Mesenchymal stem cell (in vitro differentiated cells and primary cell): ENCODE measurements at regions not wholly inside any gene's neighbourhood (a gene's known extent, or its start where the extent isn't known, plus 50 kb on each side); places are given as distances from the start of the nearest gene placed in this dataset.

Experiments
- DNase-seq: peaks from one replicate; pipeline ENCODE4 v3.0.0-alpha.2; 2013
- H2AFZ ChIP-seq: one replicate; pipeline ENCODE4 v1.6.1; 2013; ENCODE audit warnings: low read depth, mild to moderate bottlenecking, control low read depth, inconsistent platforms, low read length, moderate library complexity
- H2AK5ac ChIP-seq: 2 replicates; pipeline ENCODE4 v1.6.1; 2013; ENCODE audit warnings: low read length, moderate library complexity, mild to moderate bottlenecking, inconsistent platforms; ENCODE audit not compliant: severe bottlenecking
- H2BK120ac ChIP-seq: one replicate; pipeline ENCODE4 v1.6.1; 2013; ENCODE audit warnings: low read depth, mild to moderate bottlenecking, inconsistent platforms, low read length, moderate library complexity
- H2BK12ac ChIP-seq, 2 experiments: one replicate each; pipeline ENCODE4 v1.6.1; 2013; ENCODE audit warnings: inconsistent platforms in 2 of 2, low read length in 2 of 2, mild to moderate bottlenecking in 2 of 2, moderate library complexity in 2 of 2, control low read depth in 1 of 2
- H2BK15ac ChIP-seq: one replicate; pipeline ENCODE4 v1.6.1; 2013; ENCODE audit warnings: mild to moderate bottlenecking, low read depth, inconsistent platforms; ENCODE audit not compliant: poor library complexity, severe bottlenecking
- H2BK5ac ChIP-seq: 2 replicates; pipeline ENCODE4 v1.6.1; 2013; ENCODE audit warnings: low read depth, mild to moderate bottlenecking, low read length, control low read depth, inconsistent platforms; ENCODE audit not compliant: poor library complexity, severe bottlenecking
- H3K14ac ChIP-seq, 2 experiments: one replicate each; pipeline ENCODE4 v1.6.1; 2013; ENCODE audit warnings: inconsistent platforms in 2 of 2, low read length in 2 of 2, control low read depth in 1 of 2, mild to moderate bottlenecking in 1 of 2, moderate library complexity in 1 of 2
- H3K18ac ChIP-seq, 2 experiments: one replicate each; pipeline ENCODE4 v1.6.1; 2013; ENCODE audit warnings: inconsistent platforms in 2 of 2, low read length in 2 of 2, control low read depth in 1 of 2, low read depth in 1 of 2, mild to moderate bottlenecking in 1 of 2
- H3K23ac ChIP-seq, 2 experiments: one replicate each; pipeline ENCODE4 v1.6.1; 2013; ENCODE audit warnings: inconsistent platforms in 2 of 2, low read length in 2 of 2, mild to moderate bottlenecking in 2 of 2, moderate library complexity in 2 of 2, control low read depth in 1 of 2
- H3K27ac ChIP-seq: 2 replicates; pipeline ENCODE4 v1.5.1; 2013; ENCODE audit warnings: mild to moderate bottlenecking, moderate library complexity, low read length, control low read depth, inconsistent platforms; ENCODE audit not compliant: poor library complexity, severe bottlenecking
- H3K27me3 ChIP-seq, 2 experiments: 2 replicates each; pipeline versions ENCODE4 v1.6.1 to v1.7.0; 2013; ENCODE audit warnings: low read length in 2 of 2, mild to moderate bottlenecking in 2 of 2, moderate library complexity in 2 of 2, control low read depth in 1 of 2, inconsistent platforms in 1 of 2; ENCODE audit not compliant: control insufficient read depth in 1 of 2, insufficient read depth in 1 of 2
- H3K36me3 ChIP-seq, 2 experiments: 2 replicates each; pipeline versions ENCODE4 v1.6.1 to v1.7.0; 2013; ENCODE audit warnings: low read length in 2 of 2, control low read depth in 1 of 2, inconsistent platforms in 1 of 2, low read depth in 1 of 2, mild to moderate bottlenecking in 1 of 2; ENCODE audit not compliant: insufficient read depth in 2 of 2, control insufficient read depth in 1 of 2
- H3K4ac ChIP-seq, 2 experiments: one replicate each; pipeline ENCODE4 v1.6.1; 2013; ENCODE audit warnings: inconsistent platforms in 2 of 2, low read length in 2 of 2, mild to moderate bottlenecking in 2 of 2, moderate library complexity in 2 of 2, control low read depth in 1 of 2, low read depth in 1 of 2
- H3K4me1 ChIP-seq: 2 replicates; pipeline ENCODE4 v1.6.1; 2013; ENCODE audit warnings: low read depth, low read length, control low read depth; ENCODE audit not compliant: control insufficient read depth, insufficient read depth
- H3K4me2 ChIP-seq: 2 replicates; pipeline ENCODE4 v1.6.1; 2013; ENCODE audit warnings: low read length, mild to moderate bottlenecking, inconsistent platforms; ENCODE audit not compliant: poor library complexity, severe bottlenecking
- H3K4me3 ChIP-seq, 2 experiments: 2 replicates each; pipeline versions ENCODE4 v1.5.1 to v1.7.0; 2013; ENCODE audit warnings: low read length in 2 of 2, mild to moderate bottlenecking in 2 of 2, control low read depth in 1 of 2, low read depth in 1 of 2; ENCODE audit not compliant: insufficient read depth in 1 of 2
- H3K79me1 ChIP-seq: replicated peaks from 2 replicates; pipeline ENCODE4 v1.6.1; 2013; ENCODE audit warnings: mild to moderate bottlenecking, control low read depth, low read length, inconsistent platforms; ENCODE audit not compliant: poor library complexity, severe bottlenecking
- H3K9ac ChIP-seq: 2 replicates; pipeline ENCODE4 v1.7.0; 2013; ENCODE audit warnings: mild to moderate bottlenecking, low read length, moderate library complexity
- H3K9me3 ChIP-seq: 2 replicates; pipeline ENCODE4 v1.7.0; 2013; ENCODE audit warnings: mild to moderate bottlenecking, low read length; ENCODE audit not compliant: control insufficient read depth
- H4K8ac ChIP-seq: one replicate; pipeline ENCODE4 v1.6.1; 2013; ENCODE audit warnings: inconsistent platforms, mild to moderate bottlenecking, low read length, moderate library complexity
- H4K91ac ChIP-seq: one replicate; pipeline ENCODE4 v1.6.1; 2013; ENCODE audit warnings: mild to moderate bottlenecking, low read length, inconsistent platforms
- WGBS: methylation state at CpG from one replicate; pipeline ENCODE4 v1.1.7; 2013; ENCODE audit warnings: mixed read lengths; 5-methylcytosine and 5-hydroxymethylcytosine counted together

GRCh38 chr10:8520382-8520781 lies 465.9 kb downstream of the GATA3 start:
- Histone ChIP-seq H3K27me3 (no peaks in the 10 kb centered on the region), H3K27ac (no peak overlapping the region), H3K4me2 (no peak overlapping the region), H3K18ac (no peak overlapping the region), H2BK120ac (no peak overlapping the region), H3K4ac (no peak overlapping the region), H3K4me1 (no peaks in the 10 kb centered on the region), H3K14ac (no peak overlapping the region), H2BK5ac (no peak overlapping the region), H3K4me3 (no peak overlapping the region), H4K8ac (no peak overlapping the region), H2BK12ac (no peak overlapping the region), H3K79me1 (no peaks in the 10 kb centered on the region), H3K36me3 (no peaks in the 10 kb centered on the region), H3K23ac (no peak overlapping the region), H2AK5ac (no peak overlapping the region), H2BK15ac (no peak overlapping the region), H3K9me3 (no peaks in the 10 kb centered on the region), H3K9ac (no peak overlapping the region), H4K91ac (no peak overlapping the region), H2AFZ (no peak overlapping the region)
- 83% methylated on average over 1 of the region's 2 CpGs for WGBS
- no peak for DNase-seq

DNA sequence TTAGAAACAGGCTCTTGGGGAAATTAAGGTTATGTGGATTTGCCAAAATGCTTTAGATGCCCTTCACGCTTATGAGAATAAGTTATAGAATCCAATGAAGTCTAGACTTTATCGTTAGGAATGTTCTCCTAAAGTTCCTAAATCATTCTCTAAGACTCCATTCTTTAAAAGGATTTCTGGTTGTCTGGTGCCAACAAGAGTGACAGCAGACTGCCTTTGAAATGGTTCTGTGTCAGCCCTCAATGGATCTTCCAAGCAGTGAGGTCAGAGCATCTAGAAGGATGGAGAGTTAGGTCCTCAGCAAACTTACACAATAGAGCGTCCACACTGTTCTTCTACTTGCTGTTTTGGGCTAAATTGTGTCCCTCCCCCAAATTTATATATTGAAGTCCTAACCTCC lies 473.3 kb downstream of the GATA3 start:
- Histone ChIP-seq H3K79me1 (no peaks in the 10 kb centered on the region), H3K23ac (no peak overlapping the region), H3K27me3 (no peaks in the 10 kb centered on the region), H3K9me3 (no peaks in the 10 kb centered on the region), H3K14ac (no peak overlapping the region), H3K4me1 (no peaks in the 10 kb centered on the region), H3K36me3 (no peaks in the 10 kb centered on the region), H3K18ac (no peak overlapping the region), H4K91ac (no peak overlapping the region), H3K4me3 (no peak overlapping the region), H3K4ac (no peak overlapping the region), H3K4me2 (no peak overlapping the region), H2BK120ac (no peak overlapping the region), H2BK5ac (no peak overlapping the region), H2BK12ac (no peak overlapping the region), H3K27ac (no peak overlapping the region), H4K8ac (no peak overlapping the region), H2AK5ac (no peak overlapping the region), H3K9ac (no peak overlapping the region), H2AFZ (no peak overlapping the region), H2BK15ac (no peak overlapping the region)
- DNase-seq, result no peak
- WGBS, result no CpG with 5 or more reads among the region's 3 CpGs

GRCh38 chr10:8531116-8531515 lies 476.6 kb downstream of the GATA3 start:
- no peak overlapping the region for H2AFZ ChIP-seq
- H3K4me3 ChIP-seq, result no peak overlapping the region
- H3K4ac ChIP-seq, result no peak overlapping the region
- H4K91ac ChIP-seq, result no peak overlapping the region
- no peaks in the 10 kb centered on the region for H3K36me3 ChIP-seq
- DNase-seq, result no peak
- H3K14ac ChIP-seq, result no peak overlapping the region
- H3K4me1 ChIP-seq, result no peaks in the 10 kb centered on the region
- H3K27ac ChIP-seq, result no peak overlapping the region
- H3K4me2 ChIP-seq, result no peak overlapping the region
- WGBS, result 79% methylated on average over 4 of the region's 8 CpGs
- no peaks in the 10 kb centered on the region for H3K79me1 ChIP-seq
- no peak overlapping the region for H2BK120ac ChIP-seq
- no peak overlapping the region for H3K23ac ChIP-seq
- H4K8ac ChIP-seq, result no peak overlapping the region
- H3K9ac ChIP-seq, result no peak overlapping the region
- no peak overlapping the region for H3K18ac ChIP-seq
- no peak overlapping the region for H2AK5ac ChIP-seq
- no peak overlapping the region for H2BK15ac ChIP-seq
- no peak overlapping the region for H2BK12ac ChIP-seq
- no peaks in the 10 kb centered on the region for H3K27me3 ChIP-seq
- H3K9me3 ChIP-seq, result no peaks in the 10 kb centered on the region
- no peak overlapping the region for H2BK5ac ChIP-seq

DNA sequence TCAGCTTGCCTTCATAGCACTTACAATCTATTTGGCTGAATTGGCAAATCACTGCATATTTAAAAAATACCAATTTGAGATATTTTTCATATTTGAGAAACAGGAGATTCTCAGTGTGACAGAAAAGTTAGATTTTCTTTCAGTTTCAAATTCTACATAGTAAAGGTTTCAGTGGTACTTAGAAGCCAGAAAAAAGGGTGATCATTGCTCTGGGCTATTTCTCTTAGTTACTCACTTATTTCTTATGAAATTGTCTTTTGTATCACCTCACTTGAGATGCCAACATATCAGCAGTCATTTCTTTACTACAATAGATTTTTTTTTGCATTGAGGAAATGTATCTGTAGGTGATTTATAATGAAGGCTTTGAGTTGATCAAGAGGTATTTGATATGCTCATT lies 478.2 kb downstream of the GATA3 start:
- Histone ChIP-seq H3K9ac (no peak overlapping the region), H2BK15ac (no peak overlapping the region), H2BK120ac (no peak overlapping the region), H3K27ac (no peak overlapping the region), H3K4ac (no peak overlapping the region), H4K91ac (no peak overlapping the region), H3K27me3 (no peaks in the 10 kb centered on the region), H3K14ac (no peak overlapping the region), H2BK5ac (no peak overlapping the region), H3K9me3 (no peaks in the 10 kb centered on the region), H3K4me1 (no peaks in the 10 kb centered on the region), H3K18ac (no peak overlapping the region), H2AK5ac (no peak overlapping the region), H3K4me3 (no peak overlapping the region), H3K36me3 (no peaks in the 10 kb centered on the region), H3K4me2 (no peak overlapping the region), H2BK12ac (no peak overlapping the region), H3K23ac (no peak overlapping the region), H4K8ac (no peak overlapping the region), H2AFZ (no peak overlapping the region), H3K79me1 (no peaks in the 10 kb centered on the region)
- no peak for DNase-seq
